Thyroid gland (tissue), 4 donors: ENCODE measurements at regions not wholly inside any gene's neighbourhood (a gene's known extent, or its start where the extent isn't known, plus 50 kb on each side); places are given as distances from the start of the nearest gene placed in this dataset.

ENCODE experiments used
- DNase-seq, 2 donors: peaks; one replicate each; pipeline ENCODE4 v3.0.0-alpha.2; 2019
- H3K27ac ChIP-seq, 3 donors: fragments of 200-600 bp; sonication (generic); 1 replicate in 2 of 3; 2 replicates in 1 of 3; pipeline ENCODE4 v1.5.1; 2016 to 2019; ENCODE audit warnings: mild to moderate bottlenecking in 1 of 3, moderate library complexity in 1 of 3
- H3K27me3 ChIP-seq: fragments of 200-600 bp; sonication (generic); one replicate; pipeline ENCODE4 v1.5.1; 2019
- H3K36me3 ChIP-seq, 2 donors: fragments of 200-600 bp; sonication (generic); one replicate each; pipeline ENCODE4 v1.5.1; 2016 to 2019
- H3K4me1 ChIP-seq, 2 donors: fragments of 200-600 bp; sonication (generic); one replicate each; pipeline ENCODE4 v1.5.1; 2017 to 2019
- H3K4me3 ChIP-seq, 3 donors: fragments of 200-600 bp; sonication (generic); replicated peaks in 1 of 3; 1 replicate in 2 of 3; 2 replicates in 1 of 3; pipeline ENCODE4 v1.5.1; 2016; ENCODE audit warnings: mild to moderate bottlenecking in 1 of 3
- H3K9me3 ChIP-seq: fragments of 200-600 bp; sonication (generic); one replicate; pipeline ENCODE4 v1.5.1; 2017
- POLR2A ChIP-seq, 2 donors: fragments of 450-650 bp; IDR thresholded peaks; one replicate each; pipeline ENCODE4 v1.6.1; 2017; ENCODE audit warnings: antibody characterized with exemption in 2 of 2, mild to moderate bottlenecking in 2 of 2, moderate library complexity in 1 of 2
- WGBS, 2 donors: methylation state at CpG; one replicate each; pipeline ENCODE4 v1.1.5; 2017; 5-methylcytosine and 5-hydroxymethylcytosine counted together
- intact Hi-C: fragments of 100-400 bp; cut with DNase I; formaldehyde crosslinking; loops from one replicate; pipeline ENCODE4 v1.15.1; 2023
- TF ChIP-seq, protein P1 (sequence below), 6 experiments: fragments of 200-600 bp in 3 of 6; fragments of 450-650 bp in 3 of 6; sonication (generic) in 3 of 6; IDR thresholded peaks; one replicate each; pipeline ENCODE4 v1.5.1; 2016 to 2019; ENCODE audit warnings: antibody characterized with exemption in 6 of 6, mild to moderate bottlenecking in 2 of 6, inconsistent platforms in 1 of 6, moderate library complexity in 1 of 6

DNA sequence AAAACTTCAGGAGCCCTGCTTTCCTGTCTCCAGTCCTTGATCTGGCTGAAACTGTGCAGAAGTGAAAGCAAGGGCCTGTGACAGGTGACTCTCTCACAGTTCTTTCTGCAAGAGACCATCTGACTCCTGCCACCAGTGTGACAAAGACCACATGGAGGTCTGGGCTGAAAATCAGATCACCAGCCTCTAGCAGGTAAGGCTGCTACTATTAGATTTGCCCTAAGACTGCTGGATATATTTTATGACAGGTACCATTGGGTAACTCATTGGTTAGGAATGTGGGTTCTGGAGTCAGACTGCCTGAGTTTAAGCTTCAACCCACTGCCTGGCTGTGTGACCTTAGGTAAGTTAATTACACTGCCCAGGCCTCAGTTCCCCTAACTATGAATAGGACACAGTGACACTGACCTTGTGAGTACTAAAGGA lies 163.3 kb upstream of the SLC7A11 start:
- no peak overlapping the region for H3K27ac ChIP-seq
- H3K4me1 ChIP-seq = peaks cover 2 to 16% of the 10 kb centered on the region in 2 donors
- H3K4me3 ChIP-seq = no peak overlapping the region
- H3K9me3 ChIP-seq = no peaks in the 10 kb centered on the region
- H3K27me3 ChIP-seq = no peaks in the 10 kb centered on the region
- DNase-seq = no peak
- no peak for TF ChIP-seq POLR2A (IDR thresholded peaks at IDR 0.05)
- TF ChIP-seq, protein P1, sequence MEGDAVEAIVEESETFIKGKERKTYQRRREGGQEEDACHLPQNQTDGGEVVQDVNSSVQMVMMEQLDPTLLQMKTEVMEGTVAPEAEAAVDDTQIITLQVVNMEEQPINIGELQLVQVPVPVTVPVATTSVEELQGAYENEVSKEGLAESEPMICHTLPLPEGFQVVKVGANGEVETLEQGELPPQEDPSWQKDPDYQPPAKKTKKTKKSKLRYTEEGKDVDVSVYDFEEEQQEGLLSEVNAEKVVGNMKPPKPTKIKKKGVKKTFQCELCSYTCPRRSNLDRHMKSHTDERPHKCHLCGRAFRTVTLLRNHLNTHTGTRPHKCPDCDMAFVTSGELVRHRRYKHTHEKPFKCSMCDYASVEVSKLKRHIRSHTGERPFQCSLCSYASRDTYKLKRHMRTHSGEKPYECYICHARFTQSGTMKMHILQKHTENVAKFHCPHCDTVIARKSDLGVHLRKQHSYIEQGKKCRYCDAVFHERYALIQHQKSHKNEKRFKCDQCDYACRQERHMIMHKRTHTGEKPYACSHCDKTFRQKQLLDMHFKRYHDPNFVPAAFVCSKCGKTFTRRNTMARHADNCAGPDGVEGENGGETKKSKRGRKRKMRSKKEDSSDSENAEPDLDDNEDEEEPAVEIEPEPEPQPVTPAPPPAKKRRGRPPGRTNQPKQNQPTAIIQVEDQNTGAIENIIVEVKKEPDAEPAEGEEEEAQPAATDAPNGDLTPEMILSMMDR (IDR thresholded peaks at IDR 0.05) = no peak
- intact Hi-C loops = no loop called here
- no peaks in the 10 kb centered on the region for H3K36me3 ChIP-seq

DNA sequence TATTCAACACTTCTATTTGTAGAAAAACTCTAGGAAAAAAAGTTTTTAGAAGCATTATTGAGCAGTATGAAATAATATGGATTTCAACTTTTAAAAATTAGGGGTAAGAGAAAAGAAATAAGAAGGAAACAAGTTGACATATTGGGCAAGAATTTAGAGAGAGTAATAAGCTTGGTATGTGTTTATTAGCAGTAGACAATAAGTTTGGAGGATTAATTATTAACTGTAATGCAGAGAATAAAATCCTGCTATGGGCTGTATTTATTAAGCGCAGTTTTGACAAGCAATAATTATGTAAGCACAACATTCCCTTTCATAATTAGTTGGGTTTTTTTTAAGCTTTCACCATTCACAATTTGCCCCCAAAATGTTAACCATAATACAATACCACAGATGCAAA lies 162.7 kb upstream of the SLC7A11 start:
- no peak for DNase-seq
- intact Hi-C loops = no loop called here
- no peaks in the 10 kb centered on the region for H3K9me3 ChIP-seq
- TF ChIP-seq, protein P1 (IDR thresholded peaks at IDR 0.05) = no peak
- no peak for TF ChIP-seq POLR2A (IDR thresholded peaks at IDR 0.05)
- H3K4me3 ChIP-seq = no peak overlapping the region
- no peaks in the 10 kb centered on the region for H3K27me3 ChIP-seq
- no peak overlapping the region for H3K27ac ChIP-seq
- 96 to 98% methylated on average over 1 of the region's 1 CpG for WGBS, 2 donors
- H3K36me3 ChIP-seq = no peaks in the 10 kb centered on the region
- peaks cover 2 to 10% of the 10 kb centered on the region in 2 donors for H3K4me1 ChIP-seq

DNA sequence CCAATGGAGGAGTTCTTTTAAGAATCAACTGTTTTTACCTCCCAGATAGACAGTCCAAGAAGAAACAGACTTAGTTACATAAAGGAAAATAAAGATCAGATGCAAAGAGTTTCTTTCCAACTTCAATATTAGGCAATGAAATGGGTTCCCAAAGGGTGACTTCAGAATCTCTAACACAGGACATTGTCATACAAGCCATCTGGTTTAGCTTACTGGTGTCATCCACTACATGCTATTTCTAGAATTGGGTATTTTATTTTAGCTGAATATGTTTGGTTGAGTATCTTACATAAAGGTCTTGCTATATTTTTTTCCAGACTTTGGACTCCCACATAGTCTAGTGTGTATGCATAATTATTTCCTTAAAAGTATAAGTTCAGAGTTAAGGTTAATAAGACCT lies 162.1 kb upstream of the SLC7A11 start:
- no peak for DNase-seq
- peaks cover 2 to 10% of the 10 kb centered on the region in 2 donors for H3K4me1 ChIP-seq
- intact Hi-C loops = no loop called here
- H3K27me3 ChIP-seq = no peaks in the 10 kb centered on the region
- H3K36me3 ChIP-seq = no peaks in the 10 kb centered on the region
- no peak overlapping the region for H3K27ac ChIP-seq
- no peaks in the 10 kb centered on the region for H3K9me3 ChIP-seq
- H3K4me3 ChIP-seq = no peak overlapping the region
- no peak for TF ChIP-seq POLR2A (IDR thresholded peaks at IDR 0.05)
- TF ChIP-seq, protein P1 (IDR thresholded peaks at IDR 0.05) = no peak

DNA sequence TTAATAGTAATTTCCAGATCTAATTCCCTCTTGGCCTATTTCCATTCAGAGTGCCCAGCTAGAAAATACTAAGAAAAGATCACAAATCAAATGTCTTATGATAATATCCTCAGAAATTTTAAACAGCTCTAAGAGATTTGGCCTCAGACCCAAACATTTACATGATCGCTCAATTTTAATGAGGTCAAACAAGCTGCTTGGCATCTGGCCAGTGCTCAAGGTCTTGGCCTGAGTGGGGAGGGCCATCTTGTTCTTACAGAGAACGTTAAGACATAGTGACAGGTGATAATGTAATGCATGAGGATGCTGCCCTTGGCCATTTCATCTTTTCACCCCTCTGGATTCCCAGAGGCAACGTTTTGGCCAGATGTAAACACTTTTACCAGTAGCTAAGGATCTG lies 159.2 kb upstream of the SLC7A11 start:
- H3K27ac ChIP-seq = no peak overlapping the region
- DNase-seq = peak; percentile 9 to 36
- H3K27me3 ChIP-seq = no peaks in the 10 kb centered on the region
- TF ChIP-seq, protein P1 (IDR thresholded peaks at IDR 0.05) = no peak
- TF ChIP-seq POLR2A (IDR thresholded peaks at IDR 0.05) = no peak
- no peaks in the 10 kb centered on the region for H3K9me3 ChIP-seq
- intact Hi-C loops = no loop called here
- 39 to 41% methylated on average over 3 of the region's 3 CpGs for WGBS, 2 donors
- peaks cover 2 to 5% of the 10 kb centered on the region in 2 donors for H3K4me1 ChIP-seq
- no peak overlapping the region for H3K4me3 ChIP-seq
- H3K36me3 ChIP-seq = no peaks in the 10 kb centered on the region

DNA sequence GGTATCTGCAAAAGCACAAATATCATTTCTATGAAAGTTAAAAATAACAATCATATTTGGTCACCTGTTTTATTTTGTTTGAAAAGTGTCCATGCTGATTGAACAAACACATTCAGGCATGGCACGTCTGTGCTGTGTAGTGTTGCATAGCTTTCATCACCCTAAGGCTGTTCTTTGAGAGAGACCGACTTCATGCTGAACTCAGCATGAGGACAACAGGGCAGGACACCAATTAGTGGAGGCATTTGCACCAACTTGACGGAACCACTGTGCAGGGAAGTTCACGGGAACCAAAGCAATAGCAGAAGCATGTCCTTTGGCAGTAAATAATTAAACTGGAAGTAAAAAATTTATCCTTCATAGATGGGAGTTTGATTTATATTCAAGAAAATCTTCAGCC lies 158.4 kb upstream of the SLC7A11 start:
- intact Hi-C loops = no loop called here
- TF ChIP-seq, protein P1 (IDR thresholded peaks at IDR 0.05) = no peak
- no peak for TF ChIP-seq POLR2A (IDR thresholded peaks at IDR 0.05)
- 66 to 67% methylated on average over 4 of the region's 4 CpGs for WGBS, 2 donors

More for the DNA sequence above, 158.4 kb upstream of the SLC7A11 start:
- Histone ChIP-seq H3K4me3 (no peak overlapping the region), H3K9me3 (no peaks in the 10 kb centered on the region), H3K27me3 (no peaks in the 10 kb centered on the region), H3K4me1 (peaks cover 2 to 5% of the 10 kb centered on the region in 2 donors), H3K36me3 (no peaks in the 10 kb centered on the region), H3K27ac (no peak overlapping the region)
- DNase-seq = no peak
